ENCODE measurements at regions not wholly inside any gene's neighbourhood (a gene's known extent, or its start where the extent isn't known, plus 50 kb on each side); places are given as distances from the start of the nearest gene placed in this dataset.

GRCh38 chr16:8130197-8130596, 460.1 kb downstream of the TMEM114 start:
- H3K23ac ChIP-seq (ENCODE audit: insufficient read length) = no peak overlapping the region
- no peak overlapping the region for H3K9ac ChIP-seq (replicated peaks in 1 of 4; ENCODE audit: extremely low read depth in 1 of 4, low read depth in 3 of 4, low read length in 3 of 4)
- no peak overlapping the region for H2BK120ac ChIP-seq (replicated peaks; ENCODE audit: low read depth, low read length)
- H3K18ac ChIP-seq (ENCODE audit: extremely low read depth, low read length) = no peak overlapping the region
- no peaks in the 10 kb centered on the region for H4K20me1 ChIP-seq (replicated peaks in 1 of 2; ENCODE audit: control insufficient read depth in 1 of 2, insufficient read depth in 2 of 2, low read length in 2 of 2)
- FAIRE-seq = no peak
- H4K8ac ChIP-seq (ENCODE audit: extremely low read depth, insufficient read depth, low read length) = no peak overlapping the region
- no peak overlapping the region for H3K14ac ChIP-seq (ENCODE audit: insufficient read length)
- no peak overlapping the region for H3K4me3 ChIP-seq (ENCODE audit: extremely low read depth in 1 of 4, insufficient read depth in 2 of 4, low read depth in 3 of 4, low read length in 4 of 4)
- H3K4ac ChIP-seq (replicated peaks; ENCODE audit: insufficient read length, low read depth, low read length) = no peak overlapping the region
- H3K27me3 ChIP-seq (replicated peaks in 1 of 4; ENCODE audit: control insufficient read depth in 3 of 4, extremely low read depth in 1 of 4, insufficient read depth in 3 of 4, low read length in 3 of 4) = no peaks in the 10 kb centered on the region
- H3K4me2 ChIP-seq (ENCODE audit: insufficient read depth in 1 of 2, low read depth in 2 of 2, low read length in 2 of 2) = no peak overlapping the region
- ChIA-PET CTCF (ENCODE audit: partially characterized antibody) (interaction anchor here (1.0 to 1.3 kb wide), 3 partner anchors 13 to 327 kb away, joined by 3 to 4 read pairs (median 3); no protein-coding TSS in a partner anchor), POLR2A (ENCODE audit: partially characterized antibody) (no interaction called here)
- H2AK5ac ChIP-seq (ENCODE audit: low read depth, low read length) = no peak overlapping the region
- no peaks in the 10 kb centered on the region; the same call in 1 of the 2 replicates for H3K23me2 ChIP-seq (ENCODE audit: low read depth, low read length)
- H3K79me1 ChIP-seq (ENCODE audit: low read depth, low read length) = no peaks in the 10 kb centered on the region
- H3K36me3 ChIP-seq (ENCODE audit: control insufficient read depth in 2 of 4, insufficient read depth in 4 of 4, low read length in 3 of 4) = no peaks in the 10 kb centered on the region
- no peak for DNase-seq (ENCODE audit: low read depth in 1 of 2, low spot score in 2 of 2)
- peaks cover 3 to 7% of the 10 kb centered on the region in 2 experiments; a peak in 1 of 4 replicates for H3K9me3 ChIP-seq (ENCODE audit: insufficient read depth in 2 of 2, low read depth in 1 of 2, low read length in 1 of 2)
- no peak overlapping the region for H2BK20ac ChIP-seq (ENCODE audit: low read length)
- no peak overlapping the region for H3K56ac ChIP-seq (replicated peaks; ENCODE audit: insufficient read length, low read depth, low read length)
- WGBS, 2 experiments (ENCODE audit: extremely low coverage in 1 of 2, insufficient coverage in 1 of 2, insufficient read length in 1 of 2, insufficient replicate concordance in 2 of 2, low coverage in 1 of 2, low lambda C conversion rate in 2 of 2, missing lambda C conversion rate in 1 of 2) = 85% methylated on average over 4 of the region's 4 CpGs; no CpG with 5 or more reads in 1 of the 2 experiments
- no peak overlapping the region for H4K5ac ChIP-seq (ENCODE audit: insufficient read length, low read depth, low read length)
- H2BK12ac ChIP-seq (ENCODE audit: low read depth, low read length) = no peak overlapping the region
- H4K91ac ChIP-seq (replicated peaks; ENCODE audit: insufficient read length, low read length) = no peak overlapping the region
- H2BK15ac ChIP-seq (ENCODE audit: low read length) = no peak overlapping the region
- H3K4me1 ChIP-seq (replicated peaks in 1 of 4; ENCODE audit: control insufficient read depth in 3 of 4, insufficient read depth in 4 of 4, low read length in 3 of 4) = no peaks in the 10 kb centered on the region
- H2BK5ac ChIP-seq (ENCODE audit: low read depth, low read length) = no peak overlapping the region
- no peaks in the 10 kb centered on the region for H3K79me2 ChIP-seq (ENCODE audit: control insufficient read depth in 1 of 2, insufficient read depth in 2 of 2, low read length in 2 of 2)
- H2AFZ ChIP-seq (ENCODE audit: low read length) = no peak overlapping the region
- H3K27ac ChIP-seq (ENCODE audit: low read depth, low read length) = no peak overlapping the region
- TF ChIP-seq SP1 (IDR thresholded peaks at IDR 0.05; ENCODE audit: low read depth, low read length) = no peak
- no peak for TF ChIP-seq TAF7 (optimal IDR thresholded peaks at IDR 0.05; ENCODE audit: borderline replicate concordance, low read depth, low read length)
- no peak for TF ChIP-seq SIX5 (IDR thresholded peaks at IDR 0.05; ENCODE audit: low read depth, low read length)
- no peak for TF ChIP-seq NANOG (IDR thresholded peaks at IDR 0.05; ENCODE audit: insufficient read depth, low read depth, low read length, poor library complexity, severe bottlenecking)
- TF ChIP-seq TEAD4 (IDR thresholded peaks at IDR 0.05; ENCODE audit: low read depth, low read length) = no peak
- no peak for TF ChIP-seq EGR1 (IDR thresholded peaks at IDR 0.05; ENCODE audit: borderline replicate concordance, low read depth, low read length)
- TF ChIP-seq SRF (IDR thresholded peaks at IDR 0.05; ENCODE audit: low read depth, low read length) = no peak
- no peak for TF ChIP-seq RNF2 (IDR thresholded peaks at IDR 0.05; ENCODE audit: borderline replicate concordance, low read depth, low read length, missing control alignments, poor library complexity, severe bottlenecking)
- no peak for TF ChIP-seq PHF8 (conservative IDR thresholded peaks at IDR 0.05; ENCODE audit: low read depth, low read length)
- TF ChIP-seq CTBP2 (IDR thresholded peaks at IDR 0.05; ENCODE audit: borderline replicate concordance, insufficient read depth, insufficient read length, low read length) = no peak
- TF ChIP-seq SP4 (IDR thresholded peaks at IDR 0.05; ENCODE audit: low read length) = no peak
- TF ChIP-seq HDAC2 (IDR thresholded peaks at IDR 0.05; ENCODE audit: borderline replicate concordance in 1 of 2, low read depth in 2 of 2, low read length in 2 of 2) = no peak
- TF ChIP-seq KDM4A (IDR thresholded peaks at IDR 0.05; ENCODE audit: low read depth, low read length, severe bottlenecking) = no peak
- no peak for TF ChIP-seq POU5F1 (IDR thresholded peaks at IDR 0.05; ENCODE audit: low read depth, low read length)
- no peak for TF ChIP-seq JUND (IDR thresholded peaks at IDR 0.05; ENCODE audit: low read length)
